Stimulated activated memory B cell treated with anti-CD40 and anti-IgM and Interleukin-4, amounts not matched to agents 10 μg/mL and 1 μg/mL and 100 μg/mL, for 72 hours (primary cell): ENCODE measurements at regions not wholly inside any gene's neighbourhood (a gene's known extent, or its start where the extent isn't known, plus 50 kb on each side); places are given as distances from the start of the nearest gene placed in this dataset.
"Not testable (repeated sequence)": the region's sequence is repeated elsewhere in the genome, so short reads cannot be mapped to it uniquely, and the experiment has no call there.

Experiments
- ATAC-seq: fragments of 150-1000 bp; cut with Tn5 transposase; 2 replicates; pipeline ENCODE4 v1.10.0; 2021
- H3K27ac Mint-ChIP-seq: one replicate; pipeline ENCODE4 v1.8.0; 2022; ENCODE audit warnings: mild to moderate bottlenecking, mixed read lengths
- H3K27me3 Mint-ChIP-seq: one replicate; pipeline ENCODE4 v1.8.0; 2022; ENCODE audit warnings: mixed read lengths
- H3K36me3 Mint-ChIP-seq: one replicate; pipeline ENCODE4 v1.8.0; 2022; ENCODE audit warnings: mixed read lengths
- H3K4me1 Mint-ChIP-seq: one replicate; pipeline ENCODE4 v1.8.0; 2022; ENCODE audit warnings: mixed read lengths
- H3K4me3 Mint-ChIP-seq: one replicate; pipeline ENCODE4 v1.8.0; 2022; ENCODE audit warnings: mild to moderate bottlenecking, moderate library complexity, mixed read lengths
- H3K9me3 Mint-ChIP-seq: one replicate; pipeline ENCODE4 v1.8.0; 2022; ENCODE audit warnings: mixed read lengths

GRCh38 chr2:87604980-87605379 lies 142.9 kb upstream of the PLGLB2 start:
- not testable (repeated sequence) for H3K4me3 Mint-ChIP-seq, ATAC-seq, H3K27ac Mint-ChIP-seq, H3K4me1 Mint-ChIP-seq, H3K9me3 Mint-ChIP-seq, H3K36me3 Mint-ChIP-seq, H3K27me3 Mint-ChIP-seq

- not testable (repeated sequence) for H3K27ac Mint-ChIP-seq, H3K4me3 Mint-ChIP-seq, H3K9me3 Mint-ChIP-seq, ATAC-seq, H3K4me1 Mint-ChIP-seq, H3K27me3 Mint-ChIP-seq, H3K36me3 Mint-ChIP-seq
These were observed 139.3 kb upstream of the PLGLB2 start for GRCh38 chr2:87608377-87609166.

GRCh38 chr2:87610974-87611373 lies 136.9 kb upstream of the PLGLB2 start:
- not testable (repeated sequence) for ATAC-seq, H3K27me3 Mint-ChIP-seq, H3K36me3 Mint-ChIP-seq, H3K27ac Mint-ChIP-seq, H3K4me1 Mint-ChIP-seq, H3K4me3 Mint-ChIP-seq, H3K9me3 Mint-ChIP-seq

DNA sequence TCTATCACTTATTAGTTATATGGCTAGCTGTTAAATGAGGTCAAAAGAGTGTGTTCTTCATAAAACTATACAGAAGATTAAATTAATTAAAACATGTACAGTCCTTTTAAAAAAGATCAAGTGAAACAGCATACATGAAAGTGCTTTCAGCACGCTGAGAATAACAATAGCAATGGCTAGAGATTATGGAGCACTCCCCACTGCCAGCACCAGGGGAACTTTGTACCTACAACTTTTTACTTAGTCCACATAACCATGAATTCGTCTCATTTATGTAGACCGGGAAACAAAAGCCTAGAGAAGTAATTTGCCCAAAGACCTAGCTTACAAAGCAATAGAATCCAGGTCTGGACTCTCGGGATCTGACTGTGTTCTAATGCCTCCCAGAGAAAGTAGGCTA lies 136.5 kb upstream of the PLGLB2 start:
- H3K4me3 Mint-ChIP-seq, H3K27me3 Mint-ChIP-seq, H3K36me3 Mint-ChIP-seq, H3K9me3 Mint-ChIP-seq, H3K27ac Mint-ChIP-seq, ATAC-seq, H3K4me1 Mint-ChIP-seq: not testable (repeated sequence)

GRCh38 chr2:87611956-87612355 lies 135.9 kb upstream of the PLGLB2 start:
- not testable (repeated sequence) for H3K36me3 Mint-ChIP-seq, H3K4me3 Mint-ChIP-seq, H3K9me3 Mint-ChIP-seq, H3K27me3 Mint-ChIP-seq, H3K27ac Mint-ChIP-seq, ATAC-seq, H3K4me1 Mint-ChIP-seq

DNA sequence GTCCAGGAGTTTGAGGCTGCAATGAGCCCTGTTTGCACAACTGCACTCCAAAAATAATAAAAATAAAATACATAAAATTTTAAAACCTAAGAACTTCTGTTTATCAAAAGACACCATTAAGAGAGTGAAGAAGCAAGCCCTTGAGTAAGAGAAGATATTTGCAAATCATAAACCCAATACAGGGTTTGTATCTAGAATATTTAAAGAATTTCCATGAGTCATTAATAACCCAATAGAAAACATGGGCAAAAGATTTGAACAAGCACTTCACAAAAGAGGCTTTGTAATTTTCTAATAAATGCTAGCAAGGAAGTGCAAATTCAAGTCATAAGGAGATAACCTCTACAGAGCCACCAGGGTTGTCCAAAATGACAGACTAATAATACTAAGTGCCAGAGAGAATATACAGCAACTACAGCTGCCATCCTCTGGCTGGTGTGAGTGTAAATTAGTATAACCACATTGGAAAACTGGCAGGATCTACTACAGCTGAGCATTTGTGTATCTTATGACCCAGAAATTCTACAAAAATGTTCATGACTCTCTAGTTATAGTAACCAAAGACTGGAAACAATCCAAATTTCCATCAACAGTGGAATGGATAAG lies 133.0 kb upstream of the PLGLB2 start:
- not testable (repeated sequence) for H3K9me3 Mint-ChIP-seq, H3K36me3 Mint-ChIP-seq, H3K27me3 Mint-ChIP-seq, H3K27ac Mint-ChIP-seq, H3K4me1 Mint-ChIP-seq, H3K4me3 Mint-ChIP-seq, ATAC-seq

DNA sequence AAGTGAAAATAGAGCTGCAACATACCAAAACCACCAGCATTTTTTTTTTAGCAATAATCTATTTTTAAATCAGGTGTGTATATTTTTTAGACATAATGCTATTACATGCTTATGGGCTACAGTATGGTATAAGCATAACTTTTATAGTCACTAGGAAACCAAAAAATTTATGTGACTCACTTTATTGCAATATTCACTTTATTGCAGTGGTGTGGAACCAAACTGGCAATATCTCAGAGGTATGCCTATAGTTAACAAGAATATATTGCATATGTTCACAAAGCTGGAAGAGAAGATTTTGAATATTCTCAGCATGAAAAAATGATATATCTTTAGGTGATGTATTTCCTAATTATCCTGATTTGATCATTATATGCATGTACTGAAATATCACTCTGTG lies 128.8 kb upstream of the PLGLB2 start:
- not testable (repeated sequence) for ATAC-seq, H3K27me3 Mint-ChIP-seq, H3K9me3 Mint-ChIP-seq, H3K4me3 Mint-ChIP-seq, H3K36me3 Mint-ChIP-seq, H3K4me1 Mint-ChIP-seq, H3K27ac Mint-ChIP-seq

- not testable (repeated sequence) for H3K36me3 Mint-ChIP-seq, ATAC-seq, H3K27me3 Mint-ChIP-seq, H3K4me1 Mint-ChIP-seq, H3K27ac Mint-ChIP-seq, H3K4me3 Mint-ChIP-seq, H3K9me3 Mint-ChIP-seq
These were observed 126.7 kb upstream of the PLGLB2 start for GRCh38 chr2:87621139-87621538.

GRCh38 chr2:87622720-87623119 lies 125.2 kb upstream of the PLGLB2 start:
- H3K27me3 Mint-ChIP-seq, H3K4me1 Mint-ChIP-seq: not testable (repeated sequence)

DNA sequence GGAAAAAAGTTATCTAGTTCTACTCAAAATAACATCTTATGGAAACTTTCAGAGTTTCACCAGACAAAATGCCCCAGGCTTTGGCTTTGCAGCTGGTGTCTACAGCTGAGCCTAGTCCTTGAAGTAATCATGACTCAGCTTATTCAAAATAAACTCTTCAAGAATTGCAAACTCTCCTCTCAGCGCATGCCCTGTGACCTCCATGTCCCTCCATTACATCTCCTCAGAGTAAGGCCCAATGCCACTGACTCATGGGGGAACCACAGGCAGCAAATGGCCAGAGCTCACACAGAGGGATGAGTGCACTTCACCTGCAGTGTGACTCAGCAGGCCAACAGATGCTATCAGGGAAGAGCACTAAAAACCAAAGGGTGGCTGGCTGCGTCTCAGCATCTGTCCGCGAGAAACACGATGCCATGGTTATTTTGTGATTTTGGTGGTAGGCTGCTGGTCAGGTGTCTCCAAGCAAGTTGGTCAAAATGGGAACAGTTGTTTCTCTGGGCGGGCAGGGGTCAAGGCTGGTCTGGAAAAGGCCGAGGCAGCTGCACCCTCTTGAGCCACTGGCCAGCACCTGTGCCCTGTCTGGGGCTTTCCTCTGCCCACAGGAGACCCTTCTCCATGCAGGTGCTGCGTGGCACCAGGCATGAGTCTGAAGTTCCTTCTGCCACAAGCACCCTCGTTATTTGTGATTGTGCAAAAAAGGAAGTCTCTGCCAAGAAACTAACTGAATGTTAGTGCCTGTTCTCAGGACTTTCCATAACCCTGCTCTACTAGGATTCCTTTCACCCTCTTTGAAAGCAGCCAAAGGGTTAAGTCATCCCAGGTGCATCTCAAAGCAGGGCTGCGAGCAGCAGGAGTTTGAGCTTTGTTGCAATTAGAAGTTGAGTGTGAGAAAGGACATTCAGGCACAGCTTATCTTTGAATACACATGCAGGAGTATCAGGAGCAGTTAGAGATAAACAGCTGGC lies 118.1 kb upstream of the PLGLB2 start:
- not testable (repeated sequence) for H3K36me3 Mint-ChIP-seq, H3K4me3 Mint-ChIP-seq, H3K9me3 Mint-ChIP-seq, H3K27me3 Mint-ChIP-seq, H3K4me1 Mint-ChIP-seq, H3K27ac Mint-ChIP-seq
- ATAC-seq = peak; percentile 70

More at GRCh38 chr2:87622720-87623119, 125.2 kb upstream of the PLGLB2 start:
- not testable (repeated sequence) for H3K36me3 Mint-ChIP-seq, ATAC-seq, H3K9me3 Mint-ChIP-seq, H3K27ac Mint-ChIP-seq, H3K4me3 Mint-ChIP-seq

- not testable (repeated sequence) for ATAC-seq, H3K4me1 Mint-ChIP-seq, H3K4me3 Mint-ChIP-seq, H3K27me3 Mint-ChIP-seq, H3K27ac Mint-ChIP-seq, H3K36me3 Mint-ChIP-seq, H3K9me3 Mint-ChIP-seq
These were observed 117.0 kb upstream of the PLGLB2 start for GRCh38 chr2:87630892-87631291.

DNA sequence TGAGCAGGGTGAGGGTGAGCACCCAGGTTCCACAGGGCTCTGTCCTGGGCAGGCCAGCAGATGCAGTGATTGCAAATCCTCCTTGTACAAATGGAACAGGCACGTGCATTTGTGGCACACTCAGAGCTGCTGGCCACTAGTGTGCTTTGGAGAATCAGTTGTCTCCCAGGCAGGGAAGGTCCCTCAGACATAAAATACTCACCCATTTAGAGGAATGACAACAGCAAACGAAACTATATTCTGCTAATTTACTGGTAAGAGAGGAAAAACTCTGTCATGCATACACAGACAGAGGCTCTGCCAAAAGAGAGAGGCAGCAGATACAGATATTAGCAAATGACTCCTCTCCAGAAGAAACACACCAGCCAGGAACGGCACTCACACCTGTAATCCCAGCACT lies 116.5 kb upstream of the PLGLB2 start:
- not testable (repeated sequence) for H3K27ac Mint-ChIP-seq

GRCh38 chr2:87633287-87633963 lies 114.5 kb upstream of the PLGLB2 start:
- not testable (repeated sequence) for ATAC-seq, H3K27me3 Mint-ChIP-seq, H3K4me1 Mint-ChIP-seq, H3K9me3 Mint-ChIP-seq, H3K36me3 Mint-ChIP-seq, H3K27ac Mint-ChIP-seq, H3K4me3 Mint-ChIP-seq

More for the DNA sequence above, 116.5 kb upstream of the PLGLB2 start:
- H3K36me3 Mint-ChIP-seq, H3K4me3 Mint-ChIP-seq, H3K4me1 Mint-ChIP-seq, H3K27me3 Mint-ChIP-seq, H3K9me3 Mint-ChIP-seq, ATAC-seq: not testable (repeated sequence)

DNA sequence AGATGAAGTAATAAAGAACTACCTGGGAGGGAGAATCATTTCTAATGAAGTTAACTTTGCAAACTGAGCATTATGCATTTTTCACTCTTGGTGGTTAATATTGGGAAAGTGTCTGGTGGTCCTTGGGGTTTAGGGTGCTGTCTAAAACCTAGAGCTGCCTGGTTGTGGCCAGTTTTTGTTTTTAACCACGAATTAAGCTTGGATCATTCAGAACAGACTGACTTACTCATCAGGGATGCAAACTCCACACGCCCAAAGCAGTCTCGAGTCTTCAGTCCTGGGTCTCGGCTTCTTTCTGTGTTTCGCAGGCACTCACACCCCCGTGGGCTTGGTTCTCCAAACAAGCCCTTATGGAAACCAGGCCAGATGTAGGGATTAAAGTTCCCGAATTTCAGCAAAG lies 113.8 kb upstream of the PLGLB2 start:
- ATAC-seq = peak; percentile 27
- not testable (repeated sequence) for H3K27ac Mint-ChIP-seq

GRCh38 chr2:87634971-87635650 lies 112.8 kb upstream of the PLGLB2 start:
- not testable (repeated sequence) for H3K9me3 Mint-ChIP-seq, H3K27ac Mint-ChIP-seq, H3K27me3 Mint-ChIP-seq, H3K36me3 Mint-ChIP-seq, H3K4me1 Mint-ChIP-seq, H3K4me3 Mint-ChIP-seq
- ATAC-seq = peak; percentile 51

More for the DNA sequence above, 113.8 kb upstream of the PLGLB2 start:
- not testable (repeated sequence) for H3K27me3 Mint-ChIP-seq, H3K4me3 Mint-ChIP-seq, H3K36me3 Mint-ChIP-seq, H3K9me3 Mint-ChIP-seq, H3K4me1 Mint-ChIP-seq
